ENCODE measurements at regions not wholly inside any gene's neighbourhood (a gene's known extent, or its start where the extent isn't known, plus 50 kb on each side); places are given as distances from the start of the nearest gene placed in this dataset.

- Mint-ChIP-seq H3K27me3 (ENCODE audit: low read depth in 2 of 2) (peaks cover 8 to 17% of the 10 kb centered on the region in 2 donors), H3K27ac (no peak overlapping the region), H3K9me3 (no peaks in the 10 kb centered on the region), H3K36me3 (no peaks in the 10 kb centered on the region), H3K4me1 (no peaks in the 10 kb centered on the region), H3K4me3 (no peak overlapping the region)
- Histone ChIP-seq H3K27me3 (ENCODE audit: control insufficient read depth, insufficient read depth, low read length) (no peaks in the 10 kb centered on the region), H3K4me1 (ENCODE audit: control insufficient read depth, insufficient read depth, low read length) (no peaks in the 10 kb centered on the region), H3K27ac (ENCODE audit: low read length) (no peak overlapping the region), H3K36me3 (ENCODE audit: control insufficient read depth, insufficient read depth, low read length) (no peaks in the 10 kb centered on the region), H3K9me3 (ENCODE audit: control insufficient read depth, insufficient read depth, low read length) (no peaks in the 10 kb centered on the region), H3K4me3 (ENCODE audit: low read length) (no peak overlapping the region)
- DNase-seq: no peak
- no CpG with 5 or more reads among the region's 1 CpG for WGBS (ENCODE audit: insufficient coverage)
- no peak for ATAC-seq
- TF ChIP-seq CTCF (IDR thresholded peaks at IDR 0.05): no peak
- intact Hi-C loops (cut with micrococcal nuclease): no loop called here
Measured at GRCh38 chr3:19060404-19060803, 87.9 kb upstream of the KCNH8 start.

GRCh38 chr3:19052874-19053273 is 95.4 kb upstream of the KCNH8 start:
- H3K4me1 ChIP-seq (ENCODE audit: control insufficient read depth, insufficient read depth, low read length): no peaks in the 10 kb centered on the region
- H3K36me3 Mint-ChIP-seq: no peaks in the 10 kb centered on the region

GRCh38 chr3:19046440-19046839 is 101.9 kb upstream of the KCNH8 start:
- WGBS (ENCODE audit: insufficient coverage): 79% methylated on average over 1 of the region's 1 CpG

More at GRCh38 chr3:19052874-19053273, 95.4 kb upstream of the KCNH8 start:
- H3K4me3 Mint-ChIP-seq: no peak overlapping the region
- no peaks in the 10 kb centered on the region for H3K27me3 ChIP-seq (ENCODE audit: control insufficient read depth, insufficient read depth, low read length)
- no peaks in the 10 kb centered on the region for H3K9me3 ChIP-seq (ENCODE audit: control insufficient read depth, insufficient read depth, low read length)
- no peak for ATAC-seq
- no peaks in the 10 kb centered on the region for H3K4me1 Mint-ChIP-seq
- TF ChIP-seq CTCF (IDR thresholded peaks at IDR 0.05): no peak
- no peak overlapping the region for H3K4me3 ChIP-seq (ENCODE audit: low read length)
- no peak overlapping the region for H3K27ac ChIP-seq (ENCODE audit: low read length)
- WGBS (ENCODE audit: insufficient coverage): no CpG with 5 or more reads among the region's 1 CpG
- no peaks in the 10 kb centered on the region for H3K9me3 Mint-ChIP-seq
- peaks cover 6 to 10% of the 10 kb centered on the region in 2 donors for H3K27me3 Mint-ChIP-seq (ENCODE audit: low read depth in 2 of 2)
- intact Hi-C loops (cut with micrococcal nuclease): no loop called here
- no peaks in the 10 kb centered on the region for H3K36me3 ChIP-seq (ENCODE audit: control insufficient read depth, insufficient read depth, low read length)
- DNase-seq: no peak
- no peak overlapping the region for H3K27ac Mint-ChIP-seq

More at GRCh38 chr3:19046440-19046839, 101.9 kb upstream of the KCNH8 start:
- Histone ChIP-seq H3K4me1 (ENCODE audit: control insufficient read depth, insufficient read depth, low read length) (no peaks in the 10 kb centered on the region), H3K4me3 (ENCODE audit: low read length) (no peak overlapping the region), H3K9me3 (ENCODE audit: control insufficient read depth, insufficient read depth, low read length) (no peaks in the 10 kb centered on the region), H3K27ac (ENCODE audit: low read length) (no peak overlapping the region), H3K36me3 (ENCODE audit: control insufficient read depth, insufficient read depth, low read length) (no peaks in the 10 kb centered on the region), H3K27me3 (ENCODE audit: control insufficient read depth, insufficient read depth, low read length) (no peaks in the 10 kb centered on the region)
- DNase-seq (no peak), ATAC-seq (no peak)
- Mint-ChIP-seq H3K4me3 (no peak overlapping the region), H3K4me1 (no peaks in the 10 kb centered on the region), H3K27ac (no peak overlapping the region), H3K36me3 (no peaks in the 10 kb centered on the region), H3K9me3 (no peaks in the 10 kb centered on the region), H3K27me3 (ENCODE audit: low read depth in 2 of 2) (peaks cover under 1 to 9% of the 10 kb centered on the region in 2 donors)
- intact Hi-C loops (cut with micrococcal nuclease): loop anchor here (5.0 kb wide), 1 partner anchor 821 kb away; no protein-coding TSS in a partner anchor
- no peak for TF ChIP-seq CTCF (IDR thresholded peaks at IDR 0.05)
